Activated CD8-positive, alpha-beta memory T cell treated with anti-CD3 and anti-CD28 coated beads, Interleukin-2, amount 10 ng/mL, durations not matched to agents 7 days and 5 days (primary cell): ENCODE measurements at regions not wholly inside any gene's neighbourhood (a gene's known extent, or its start where the extent isn't known, plus 50 kb on each side); places are given as distances from the start of the nearest gene placed in this dataset.
"Not testable (repeated sequence)": the region's sequence is repeated elsewhere in the genome, so short reads cannot be mapped to it uniquely, and the experiment has no call there.

Experiments used
- ATAC-seq: fragments of 150-1000 bp; cut with Tn5 transposase; one replicate; pipeline ENCODE4 v1.10.0; 2021; ENCODE audit warnings: moderate library complexity
- CTCF ChIA-PET: fragments of 350-600 bp; sonication (Branson Sonifier 250); formaldehyde crosslinking; loops from one replicate; lab custom pipeline; 2021; ENCODE audit warnings: antibody characterized with exemption; lab: Charles Lee
- DNase-seq: peaks from one replicate; pipeline ENCODE4 v3.0.0-alpha.2; 2020
- H3K27ac Mint-ChIP-seq: one replicate; pipeline ENCODE4 v1.8.0; 2021; ENCODE audit warnings: mild to moderate bottlenecking, mixed read lengths
- H3K27me3 Mint-ChIP-seq: one replicate; pipeline ENCODE4 v1.8.0; 2021; ENCODE audit warnings: mixed read lengths
- H3K36me3 Mint-ChIP-seq: one replicate; pipeline ENCODE4 v1.8.0; 2021; ENCODE audit warnings: mild to moderate bottlenecking, mixed read lengths
- H3K4me1 Mint-ChIP-seq: one replicate; pipeline ENCODE4 v1.8.0; 2021; ENCODE audit warnings: mixed read lengths
- H3K4me3 Mint-ChIP-seq: one replicate; pipeline ENCODE4 v1.8.0; 2021; ENCODE audit warnings: mild to moderate bottlenecking, moderate library complexity, mixed read lengths
- H3K9me3 Mint-ChIP-seq: one replicate; pipeline ENCODE4 v1.8.0; 2022; ENCODE audit warnings: low read depth, mixed read lengths

DNA sequence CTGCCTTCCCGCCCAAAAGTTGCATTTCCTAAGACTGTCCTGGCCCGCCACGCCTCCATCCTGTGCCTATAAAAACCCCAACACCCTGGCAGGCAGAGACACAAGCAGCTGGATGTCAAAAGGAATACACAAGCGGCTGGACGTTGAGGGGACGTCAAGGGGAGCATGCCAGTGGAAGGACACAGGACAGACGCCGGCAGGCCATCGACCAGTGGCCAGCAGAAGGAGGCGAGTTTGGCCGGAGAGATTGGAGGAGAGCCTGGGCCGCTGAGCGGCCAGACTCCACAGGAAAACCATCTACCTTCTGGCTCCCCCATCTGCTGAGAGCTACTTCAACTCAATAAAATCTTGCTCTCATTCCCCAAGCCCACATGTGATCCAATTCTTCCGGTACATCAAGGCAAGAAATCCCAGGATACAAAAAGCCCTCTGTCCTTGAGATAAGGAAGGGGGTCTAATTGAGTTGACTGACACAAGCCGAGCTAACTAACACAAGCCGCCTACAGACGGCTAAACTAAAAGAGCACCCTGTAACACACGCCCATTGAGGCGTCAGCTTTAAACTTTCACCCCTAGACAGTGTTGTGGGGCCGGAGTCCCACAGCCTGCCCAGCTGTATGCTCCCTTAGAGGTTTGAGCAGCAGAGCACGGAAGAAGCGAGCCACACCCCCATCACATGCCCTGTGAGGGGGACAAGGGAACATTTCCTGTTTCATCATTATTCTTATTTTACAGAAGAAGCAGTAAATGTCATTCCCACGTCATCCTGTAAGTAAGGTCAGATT, 150.3 kb upstream of the PHYHIPL start:
- no peaks in the 10 kb centered on the region for H3K9me3 Mint-ChIP-seq
- DNase-seq: no peak
- no peaks in the 10 kb centered on the region for H3K4me1 Mint-ChIP-seq
- no peak overlapping the region for H3K27ac Mint-ChIP-seq
- H3K36me3 Mint-ChIP-seq: no peaks in the 10 kb centered on the region
- H3K27me3 Mint-ChIP-seq: no peaks in the 10 kb centered on the region
- no peak overlapping the region for H3K4me3 Mint-ChIP-seq
- no peak for ATAC-seq
- CTCF ChIA-PET: no interaction called here

- DNase-seq: no peak
- Mint-ChIP-seq H3K4me3 (no peak overlapping the region), H3K4me1 (no peaks in the 10 kb centered on the region), H3K27ac (no peak overlapping the region), H3K27me3 (no peaks in the 10 kb centered on the region), H3K36me3 (no peaks in the 10 kb centered on the region), H3K9me3 (no peaks in the 10 kb centered on the region)
- no peak for ATAC-seq
- CTCF ChIA-PET: no interaction called here
Observed at GRCh38 chr10:59027975-59028655, 148.3 kb upstream of the PHYHIPL start.

DNA sequence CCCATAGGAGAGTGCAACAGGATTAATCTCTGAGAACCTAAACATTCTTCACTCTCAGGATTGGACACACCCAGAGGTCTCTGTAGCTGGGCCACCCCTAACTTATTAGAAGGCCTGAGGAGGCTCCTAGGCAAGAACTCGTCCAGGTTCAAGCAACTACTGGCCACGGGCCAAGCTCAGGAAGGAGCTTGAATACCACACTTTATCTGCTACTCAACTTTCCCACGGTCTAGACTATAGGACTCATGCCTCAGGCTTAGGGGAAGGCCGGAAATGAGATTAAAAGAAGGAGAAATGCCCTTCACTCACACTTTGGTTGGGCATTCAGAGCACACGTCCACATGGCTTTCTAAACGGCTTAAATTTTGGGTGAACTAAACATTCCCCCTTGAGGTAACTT, 142.8 kb upstream of the PHYHIPL start:
- Mint-ChIP-seq H3K27ac (no peak overlapping the region), H3K36me3 (no peaks in the 10 kb centered on the region), H3K9me3 (no peaks in the 10 kb centered on the region), H3K4me3 (no peak overlapping the region), H3K4me1 (no peaks in the 10 kb centered on the region), H3K27me3 (no peaks in the 10 kb centered on the region)
- ATAC-seq: no peak
- DNase-seq: no peak
- CTCF ChIA-PET: no interaction called here

DNA sequence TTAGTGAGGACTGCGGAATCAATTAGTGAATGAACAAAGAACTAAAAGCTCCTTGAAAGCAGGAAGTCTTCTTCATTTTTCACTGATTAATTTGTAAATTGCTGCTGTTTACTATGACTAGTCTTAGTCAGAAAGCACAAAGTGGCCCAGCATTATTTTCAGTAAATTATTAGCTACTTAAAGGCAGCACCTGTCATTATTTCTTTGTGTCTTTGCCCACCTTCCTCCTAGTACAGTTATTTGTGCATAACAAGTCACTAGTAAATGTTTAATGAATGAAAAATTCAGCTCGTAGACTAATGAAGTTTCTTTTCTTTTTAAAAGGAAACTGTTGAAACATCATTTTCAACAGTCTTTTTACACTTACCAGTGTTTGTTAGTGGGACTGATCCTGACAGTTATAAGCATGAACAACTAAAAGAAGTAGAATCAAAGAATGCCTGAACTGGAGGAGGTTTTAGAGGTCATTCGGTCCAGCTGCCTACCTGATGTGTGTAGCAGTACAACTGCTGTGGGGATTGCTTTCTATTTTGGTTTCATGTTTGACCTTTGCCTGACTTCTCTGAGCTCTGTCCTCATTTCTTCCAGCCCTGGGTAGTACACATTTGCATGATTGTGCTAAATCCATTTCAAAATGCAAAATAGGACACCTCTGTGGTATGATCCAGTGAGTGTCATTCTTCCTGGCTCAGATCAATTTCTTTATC, 140.0 kb upstream of the PHYHIPL start:
- Mint-ChIP-seq H3K4me1 (no peaks in the 10 kb centered on the region), H3K36me3 (no peaks in the 10 kb centered on the region), H3K27ac (no peak overlapping the region), H3K27me3 (no peaks in the 10 kb centered on the region), H3K9me3 (peaks cover 3% of the 10 kb centered on the region), H3K4me3 (no peak overlapping the region)
- CTCF ChIA-PET: no interaction called here
- DNase-seq (no peak), ATAC-seq (no peak)

GRCh38 chr10:59037018-59037389, 139.4 kb upstream of the PHYHIPL start:
- no peaks in the 10 kb centered on the region for H3K27me3 Mint-ChIP-seq
- H3K9me3 Mint-ChIP-seq: peaks cover 4% of the 10 kb centered on the region
- H3K4me1 Mint-ChIP-seq: no peaks in the 10 kb centered on the region
- DNase-seq (no peak), ATAC-seq (no peak)
- H3K27ac Mint-ChIP-seq: no peak overlapping the region
- H3K4me3 Mint-ChIP-seq: no peak overlapping the region
- H3K36me3 Mint-ChIP-seq: no peaks in the 10 kb centered on the region
- CTCF ChIA-PET: no interaction called here

- ATAC-seq (no peak), DNase-seq (no peak)
- Mint-ChIP-seq H3K4me1 (no peaks in the 10 kb centered on the region), H3K9me3 (peaks cover 6% of the 10 kb centered on the region), H3K27ac (no peak overlapping the region), H3K36me3 (no peaks in the 10 kb centered on the region), H3K4me3 (no peak overlapping the region), H3K27me3 (no peaks in the 10 kb centered on the region)
- CTCF ChIA-PET: no interaction called here
Observed at GRCh38 chr10:59037506-59037905, 138.9 kb upstream of the PHYHIPL start.

- H3K4me3 Mint-ChIP-seq, H3K36me3 Mint-ChIP-seq, ATAC-seq, H3K9me3 Mint-ChIP-seq, H3K4me1 Mint-ChIP-seq, H3K27me3 Mint-ChIP-seq, H3K27ac Mint-ChIP-seq, CTCF ChIA-PET, DNase-seq: not testable (repeated sequence)
Observed at GRCh38 chr10:59043358-59043757, 133.1 kb upstream of the PHYHIPL start.

DNA sequence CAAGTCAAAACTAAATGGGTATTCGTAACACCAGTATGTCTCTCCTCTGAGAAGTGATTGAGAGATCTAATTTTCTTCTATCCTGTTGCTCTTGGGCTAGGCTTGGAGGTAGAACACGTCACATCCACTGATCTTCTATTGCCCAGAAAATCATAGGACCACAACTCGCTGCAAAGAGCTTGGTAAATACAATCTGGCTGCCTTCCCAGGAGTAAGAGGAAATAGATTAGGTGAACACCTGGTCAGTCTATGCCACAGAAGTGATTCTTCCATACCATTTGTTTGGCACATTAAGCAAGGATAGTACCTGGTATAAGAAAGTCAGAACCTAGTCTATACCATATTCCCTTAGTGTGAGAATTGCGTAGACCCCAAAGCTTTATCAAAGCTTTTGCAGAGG, 129.3 kb upstream of the PHYHIPL start:
- Mint-ChIP-seq H3K4me3 (no peak overlapping the region), H3K9me3 (peaks cover 2% of the 10 kb centered on the region), H3K27ac (no peak overlapping the region)

DNA sequence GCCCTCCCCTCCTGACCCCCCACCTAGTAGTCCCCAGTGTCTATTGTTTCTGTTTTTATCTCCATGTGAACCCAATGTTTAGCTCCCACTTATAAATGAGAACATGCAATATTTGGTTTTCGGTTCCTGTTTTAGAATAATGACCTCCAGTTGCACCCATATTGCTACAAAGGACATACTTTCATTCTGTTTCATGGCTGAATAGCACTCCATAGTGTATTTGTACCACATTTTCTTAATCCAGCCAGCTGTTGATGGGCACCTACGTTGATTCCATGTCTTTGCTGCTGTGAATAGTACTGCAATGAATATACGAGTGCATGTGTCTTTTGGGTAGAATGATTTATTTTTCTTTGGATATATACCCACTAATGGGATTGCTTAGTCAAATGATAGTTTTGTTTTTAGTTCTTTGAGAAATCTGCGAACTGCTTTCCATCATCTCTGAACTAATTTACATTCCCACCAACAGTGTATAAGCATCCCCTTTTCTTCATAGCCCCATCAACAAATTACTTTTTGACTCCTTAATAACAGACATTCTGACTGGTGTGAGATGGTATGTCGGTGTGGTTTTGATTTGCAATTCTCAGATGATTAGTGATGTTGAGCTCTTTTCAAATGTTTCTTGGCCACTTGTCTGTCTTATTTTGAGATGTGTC, 128.4 kb upstream of the PHYHIPL start:
- Mint-ChIP-seq H3K9me3 (peaks cover 6% of the 10 kb centered on the region), H3K27me3 (no peaks in the 10 kb centered on the region), H3K27ac (no peak overlapping the region), H3K4me3 (no peak overlapping the region), H3K36me3 (no peaks in the 10 kb centered on the region), H3K4me1 (no peaks in the 10 kb centered on the region)
- CTCF ChIA-PET: no interaction called here
- DNase-seq (no peak), ATAC-seq (no peak)

More for the DNA sequence above, 129.3 kb upstream of the PHYHIPL start:
- DNase-seq: no peak
- Mint-ChIP-seq H3K4me1 (no peaks in the 10 kb centered on the region), H3K27me3 (no peaks in the 10 kb centered on the region), H3K36me3 (no peaks in the 10 kb centered on the region)
- ATAC-seq: no peak
- CTCF ChIA-PET: no interaction called here

DNA sequence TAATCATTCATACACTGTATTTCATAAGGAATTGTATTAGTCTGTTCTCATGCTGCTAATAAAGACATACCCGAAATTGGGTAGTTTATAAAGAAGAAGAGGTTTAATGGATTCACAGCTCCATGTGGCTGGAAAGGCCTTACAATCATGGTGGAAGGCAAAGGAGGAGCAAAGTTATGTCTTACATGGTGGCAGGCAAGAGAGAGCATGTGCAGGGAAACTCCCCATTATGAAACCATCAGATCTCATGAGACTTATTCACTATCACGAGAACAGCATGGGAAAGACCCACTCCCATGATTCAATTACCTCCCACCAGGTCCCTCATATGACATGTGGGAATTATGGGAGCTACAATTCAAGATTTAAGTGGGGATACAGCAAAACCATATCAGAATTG, 122.9 kb upstream of the PHYHIPL start:
- H3K4me1 Mint-ChIP-seq, H3K27ac Mint-ChIP-seq, H3K4me3 Mint-ChIP-seq, ATAC-seq, DNase-seq, H3K27me3 Mint-ChIP-seq, CTCF ChIA-PET, H3K36me3 Mint-ChIP-seq: not testable (repeated sequence)
- peaks cover 14% of the 10 kb centered on the region for H3K9me3 Mint-ChIP-seq

DNA sequence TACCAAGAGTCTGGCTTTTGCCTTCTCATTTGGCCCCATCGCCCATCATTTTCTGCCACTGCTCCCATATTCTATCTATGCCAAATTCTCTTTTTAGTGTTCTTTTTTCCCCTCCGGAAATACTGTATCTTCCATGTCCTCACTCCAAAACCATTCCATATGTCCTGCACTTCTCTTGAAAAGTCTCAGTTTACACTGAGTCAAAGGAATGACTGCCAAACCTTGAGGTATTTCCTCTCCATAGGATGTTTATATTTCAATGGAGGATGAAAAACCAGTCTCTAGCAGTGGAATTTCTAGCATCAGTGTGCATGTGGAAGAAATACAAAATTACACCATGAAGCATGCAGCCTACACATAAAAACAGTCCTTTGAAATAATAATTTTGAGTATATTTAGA, 121.4 kb upstream of the PHYHIPL start:
- Mint-ChIP-seq H3K27ac (no peak overlapping the region), H3K4me3 (no peak overlapping the region), H3K27me3 (no peaks in the 10 kb centered on the region), H3K9me3 (peaks cover 14% of the 10 kb centered on the region), H3K4me1 (no peaks in the 10 kb centered on the region), H3K36me3 (no peaks in the 10 kb centered on the region)
- DNase-seq (no peak), ATAC-seq (no peak)
- CTCF ChIA-PET: no interaction called here

DNA sequence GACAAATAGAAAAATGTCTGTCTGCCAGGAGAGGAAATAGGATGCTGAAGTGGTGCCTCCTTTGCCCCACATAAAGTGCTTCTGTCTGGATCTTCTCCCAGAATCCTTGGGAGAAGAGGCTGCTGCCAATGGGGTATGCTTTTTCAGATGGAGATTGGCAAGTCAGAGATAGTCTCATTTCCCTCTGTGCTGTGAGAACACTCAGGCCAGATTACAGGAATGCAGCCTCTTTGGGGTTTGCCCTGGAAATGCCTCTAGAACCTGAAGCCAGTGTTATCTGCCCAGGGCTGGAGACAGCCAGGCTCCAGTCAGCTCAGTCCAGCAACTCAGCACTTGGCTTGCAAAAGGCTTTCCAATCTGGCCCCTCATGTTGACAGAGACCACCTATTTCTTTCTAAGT, 119.1 kb upstream of the PHYHIPL start:
- H3K27ac Mint-ChIP-seq: no peak overlapping the region
- H3K27me3 Mint-ChIP-seq: no peaks in the 10 kb centered on the region
- CTCF ChIA-PET: no interaction called here
- DNase-seq (no peak), ATAC-seq (no peak)
- no peaks in the 10 kb centered on the region for H3K4me1 Mint-ChIP-seq
- H3K4me3 Mint-ChIP-seq: no peak overlapping the region
- H3K9me3 Mint-ChIP-seq: peaks cover 14% of the 10 kb centered on the region
- no peaks in the 10 kb centered on the region for H3K36me3 Mint-ChIP-seq

DNA sequence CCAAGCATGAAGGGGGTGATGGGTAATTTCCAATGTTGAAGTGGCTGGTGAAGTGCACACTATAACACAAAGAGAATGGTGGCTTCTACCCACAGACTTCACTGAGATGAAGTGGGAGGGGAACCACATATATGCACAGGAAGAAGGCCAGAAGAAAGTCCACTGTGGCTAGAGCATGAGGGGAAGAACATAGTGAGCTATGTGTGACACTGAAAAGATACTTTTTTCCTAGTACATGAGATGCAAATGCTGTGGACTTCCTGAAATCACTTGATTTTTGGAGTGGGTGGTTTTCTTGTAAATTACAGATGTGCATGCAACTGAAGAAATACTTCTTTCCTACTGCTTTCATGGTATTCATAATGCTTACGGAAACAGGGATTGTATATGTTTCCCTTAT, 115.6 kb upstream of the PHYHIPL start:
- H3K4me1 Mint-ChIP-seq: no peaks in the 10 kb centered on the region
- CTCF ChIA-PET: no interaction called here
- DNase-seq (no peak), ATAC-seq (no peak)
- no peaks in the 10 kb centered on the region for H3K36me3 Mint-ChIP-seq
- no peak overlapping the region for H3K27ac Mint-ChIP-seq
- no peaks in the 10 kb centered on the region for H3K9me3 Mint-ChIP-seq
- no peaks in the 10 kb centered on the region for H3K27me3 Mint-ChIP-seq
- H3K4me3 Mint-ChIP-seq: no peak overlapping the region
